ENCODE measurements at regions not wholly inside any gene's neighbourhood (a gene's known extent, or its start where the extent isn't known, plus 50 kb on each side); places are given as distances from the start of the nearest gene placed in this dataset.

- TF ChIP-seq EP300 (IDR thresholded peaks at IDR 0.05; ENCODE audit: low read depth) (no peak), CTCF (IDR thresholded peaks at IDR 0.05) (no peak), POLR2AphosphoS5 (IDR thresholded peaks at IDR 0.05) (no peak), POLR2A (IDR thresholded peaks at IDR 0.05) (no peak)
These were observed 312.2 kb upstream of the ADARB2 start for GRCh38 chr10:2049560-2049959.
